ENCODE measurements at regions not wholly inside any gene's neighbourhood (a gene's known extent, or its start where the extent isn't known, plus 50 kb on each side); places are given as distances from the start of the nearest gene placed in this dataset.

GRCh38 chr9:7979611-7980010, 180.0 kb upstream of the DMAC1 start:
- TF ChIP-seq, protein P1, sequence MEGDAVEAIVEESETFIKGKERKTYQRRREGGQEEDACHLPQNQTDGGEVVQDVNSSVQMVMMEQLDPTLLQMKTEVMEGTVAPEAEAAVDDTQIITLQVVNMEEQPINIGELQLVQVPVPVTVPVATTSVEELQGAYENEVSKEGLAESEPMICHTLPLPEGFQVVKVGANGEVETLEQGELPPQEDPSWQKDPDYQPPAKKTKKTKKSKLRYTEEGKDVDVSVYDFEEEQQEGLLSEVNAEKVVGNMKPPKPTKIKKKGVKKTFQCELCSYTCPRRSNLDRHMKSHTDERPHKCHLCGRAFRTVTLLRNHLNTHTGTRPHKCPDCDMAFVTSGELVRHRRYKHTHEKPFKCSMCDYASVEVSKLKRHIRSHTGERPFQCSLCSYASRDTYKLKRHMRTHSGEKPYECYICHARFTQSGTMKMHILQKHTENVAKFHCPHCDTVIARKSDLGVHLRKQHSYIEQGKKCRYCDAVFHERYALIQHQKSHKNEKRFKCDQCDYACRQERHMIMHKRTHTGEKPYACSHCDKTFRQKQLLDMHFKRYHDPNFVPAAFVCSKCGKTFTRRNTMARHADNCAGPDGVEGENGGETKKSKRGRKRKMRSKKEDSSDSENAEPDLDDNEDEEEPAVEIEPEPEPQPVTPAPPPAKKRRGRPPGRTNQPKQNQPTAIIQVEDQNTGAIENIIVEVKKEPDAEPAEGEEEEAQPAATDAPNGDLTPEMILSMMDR (conservative IDR thresholded peaks at IDR 0.05; ENCODE audit: low read depth, low read length), result no peak
- H3K4me3 ChIP-seq (ENCODE audit: low read depth, low read length), result no peak overlapping the region
- no peak for DNase-seq (ENCODE audit: low read depth)

DNA sequence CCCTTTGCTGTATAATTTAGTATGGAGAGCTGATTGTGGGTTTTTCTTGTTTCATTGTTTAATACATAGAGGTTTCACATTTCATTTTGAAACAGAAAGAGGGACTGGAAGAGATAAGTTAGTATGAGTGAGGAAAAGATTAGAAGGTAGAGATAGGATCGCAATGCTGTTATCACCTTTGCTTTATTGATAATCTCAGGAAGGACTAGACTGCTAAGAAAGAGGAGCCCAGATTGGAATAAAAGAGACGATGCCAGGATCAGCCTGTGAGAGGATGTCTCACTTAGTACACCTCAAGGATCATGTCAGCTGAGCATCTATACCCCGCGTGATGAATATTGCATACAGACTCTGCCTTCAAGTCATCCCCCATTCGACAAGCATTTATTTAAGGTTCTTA, 178.0 kb upstream of the DMAC1 start:
- TF ChIP-seq, protein P1 (conservative IDR thresholded peaks at IDR 0.05; ENCODE audit: low read depth, low read length), result no peak
- DNase-seq (ENCODE audit: low read depth), result no peak
- H3K4me3 ChIP-seq (ENCODE audit: low read depth, low read length), result no peak overlapping the region

GRCh38 chr9:7976856-7977255, 177.3 kb upstream of the DMAC1 start:
- TF ChIP-seq, protein P1 (conservative IDR thresholded peaks at IDR 0.05; ENCODE audit: low read depth, low read length), result no peak
- no peak overlapping the region for H3K4me3 ChIP-seq (ENCODE audit: low read depth, low read length)
- DNase-seq (ENCODE audit: low read depth), result no peak

- H3K4me3 ChIP-seq (ENCODE audit: low read depth, low read length), result no peak overlapping the region
- TF ChIP-seq, protein P1 (conservative IDR thresholded peaks at IDR 0.05; ENCODE audit: low read depth, low read length), result no peak
- DNase-seq (ENCODE audit: low read depth), result no peak
Measured at GRCh38 chr9:7976167-7976755, 176.7 kb upstream of the DMAC1 start.

GRCh38 chr9:7975336-7975735, 175.8 kb upstream of the DMAC1 start:
- H3K4me3 ChIP-seq (ENCODE audit: low read depth, low read length), result no peak overlapping the region
- TF ChIP-seq, protein P1 (conservative IDR thresholded peaks at IDR 0.05; ENCODE audit: low read depth, low read length), result no peak
- no peak for DNase-seq (ENCODE audit: low read depth)

- H3K4me3 ChIP-seq (ENCODE audit: low read depth, low read length), result no peak overlapping the region
- TF ChIP-seq, protein P1 (conservative IDR thresholded peaks at IDR 0.05; ENCODE audit: low read depth, low read length), result no peak
Measured at GRCh38 chr9:7974335-7974960, 174.9 kb upstream of the DMAC1 start.

GRCh38 chr9:7973123-7973522, 173.5 kb upstream of the DMAC1 start:
- H3K4me3 ChIP-seq (ENCODE audit: low read depth, low read length), result no peak overlapping the region
- DNase-seq (ENCODE audit: low read depth), result no peak
- TF ChIP-seq, protein P1 (conservative IDR thresholded peaks at IDR 0.05; ENCODE audit: low read depth, low read length), result no peak

More at GRCh38 chr9:7974335-7974960, 174.9 kb upstream of the DMAC1 start:
- DNase-seq (ENCODE audit: low read depth), result no peak

All from choroid plexus epithelial cell (primary cell).